Prostate gland (tissue), 2 donors: ENCODE measurements at regions not wholly inside any gene's neighbourhood (a gene's known extent, or its start where the extent isn't known, plus 50 kb on each side); places are given as distances from the start of the nearest gene placed in this dataset.

Experiments
- CTCF ChIP-seq, 4 experiments: fragments of 200-600 bp in 2 of 4; fragments of 450-650 bp in 2 of 4; sonication (generic) in 2 of 4; IDR thresholded peaks; 1 replicate in 3 of 4; 2 replicates in 1 of 4; pipeline ENCODE4 v1.5.1; 2016 to 2019; ENCODE audit warnings: antibody characterized with exemption in 4 of 4, mild to moderate bottlenecking in 2 of 4, moderate library complexity in 2 of 4
- POLR2A ChIP-seq: fragments of 450-650 bp; IDR thresholded peaks from one replicate; pipeline ENCODE4 v1.6.1; 2016; ENCODE audit warnings: antibody characterized with exemption, mild to moderate bottlenecking
- POLR2AphosphoS5 ChIP-seq: sonication (generic); formaldehyde crosslinking; IDR thresholded peaks from one replicate; pipeline ENCODE4 v1.6.1; 2017; ENCODE audit warnings: antibody characterized with exemption

GRCh38 chr4:19346636-19347035, 905.1 kb upstream of the SLIT2 start:
- TF ChIP-seq POLR2A (no peak), CTCF (IDR thresholded peaks at IDR 0.05) (no peak), POLR2AphosphoS5 (no peak)
